Endodermal cell (in vitro differentiated cells): ENCODE measurements at regions not wholly inside any gene's neighbourhood (a gene's known extent, or its start where the extent isn't known, plus 50 kb on each side); places are given as distances from the start of the nearest gene placed in this dataset.

Experiments
- DNase-seq: peaks from one replicate; pipeline ENCODE4 v3.0.0-alpha.2; 2017
- H3K27ac ChIP-seq: 2 replicates; pipeline ENCODE4 v1.5.1; 2013; ENCODE audit warnings: mild to moderate bottlenecking, low read depth, low read length, moderate library complexity
- H3K27me3 ChIP-seq: 2 replicates; pipeline ENCODE4 v1.6.1; 2013; ENCODE audit warnings: mild to moderate bottlenecking, low read length, moderate library complexity; ENCODE audit not compliant: insufficient read depth, control insufficient read depth, poor library complexity, severe bottlenecking
- H3K36me3 ChIP-seq: 2 replicates; pipeline ENCODE4 v1.7.0; 2013; ENCODE audit warnings: mild to moderate bottlenecking, low read length, moderate library complexity; ENCODE audit not compliant: control insufficient read depth, insufficient read depth
- H3K4me1 ChIP-seq: one replicate; pipeline ENCODE4 v1.7.0; 2013; ENCODE audit warnings: low read length; ENCODE audit not compliant: control insufficient read depth, insufficient read depth
- H3K4me3 ChIP-seq: 2 replicates; pipeline ENCODE4 v1.5.1; 2013; ENCODE audit warnings: mild to moderate bottlenecking, low read length, moderate library complexity
- H3K9ac ChIP-seq: 2 replicates; pipeline ENCODE4 v1.6.1; 2013; ENCODE audit warnings: mild to moderate bottlenecking, low read length, moderate library complexity; ENCODE audit not compliant: poor library complexity, severe bottlenecking; ENCODE audit errors: extremely low read depth
- H3K9me3 ChIP-seq: 2 replicates; pipeline ENCODE4 v1.6.1; 2013; ENCODE audit warnings: mild to moderate bottlenecking, low read length, moderate library complexity; ENCODE audit not compliant: control insufficient read depth
- H3K27ac Mint-ChIP-seq: 2 replicates; pipeline ENCODE4 v1.8.0; 2020; ENCODE audit warnings: mixed read lengths
- H3K27me3 Mint-ChIP-seq: 2 replicates; pipeline ENCODE4 v1.8.0; 2021; ENCODE audit warnings: mild to moderate bottlenecking, mixed read lengths; ENCODE audit not compliant: insufficient read depth
- H3K36me3 Mint-ChIP-seq: 2 replicates; pipeline ENCODE4 v1.8.0; 2020; ENCODE audit warnings: low read depth, mixed read lengths
- H3K4me1 Mint-ChIP-seq: 2 replicates; pipeline ENCODE4 v1.8.0; 2020; ENCODE audit warnings: mixed read lengths
- H3K4me3 Mint-ChIP-seq: 2 replicates; pipeline ENCODE4 v1.8.0; 2020; ENCODE audit warnings: mild to moderate bottlenecking, moderate library complexity, mixed read lengths
- H3K9me3 Mint-ChIP-seq: 2 replicates; pipeline ENCODE4 v1.8.0; 2020; ENCODE audit warnings: mild to moderate bottlenecking, mixed read lengths
- WGBS, 2 experiments: methylation state at CpG; one replicate each; pipeline versions ENCODE4 v1.1.5 to v1.1.7; 2013; ENCODE audit warnings: missing lambda C conversion rate in 2 of 2, mixed read lengths in 1 of 2; ENCODE audit not compliant: insufficient coverage in 1 of 2, insufficient read length in 1 of 2; 5-methylcytosine and 5-hydroxymethylcytosine counted together
- TF ChIP-seq, protein P1 (sequence below): fragments of 200-600 bp; sonication (generic); conservative IDR thresholded peaks from 2 replicates; pipeline ENCODE4 v1.5.0; 2021; ENCODE audit warnings: antibody characterized with exemption, mild to moderate bottlenecking

GRCh38 chr5:124658867-124659557 is 87.4 kb downstream of the ZNF608 start:
- Histone ChIP-seq H3K9ac (no peak overlapping the region), H3K4me1 (peaks cover 46% of the 10 kb centered on the region), H3K4me3 (no peak overlapping the region), H3K27me3 (no peaks in the 10 kb centered on the region), H3K27ac (no peak overlapping the region), H3K9me3 (no peaks in the 10 kb centered on the region), H3K36me3 (peaks cover 17% of the 10 kb centered on the region)
- Mint-ChIP-seq H3K27me3 (no peaks in the 10 kb centered on the region), H3K27ac (no peak overlapping the region), H3K4me1 (peaks cover 62% of the 10 kb centered on the region), H3K4me3 (no peak overlapping the region), H3K36me3 (peaks cover 8% of the 10 kb centered on the region), H3K9me3 (no peaks in the 10 kb centered on the region)
- no peak for DNase-seq
- WGBS, 2 experiments: 86 to 93% methylated on average over 3 to 6 of the region's 6 CpGs
- TF ChIP-seq, protein P1, sequence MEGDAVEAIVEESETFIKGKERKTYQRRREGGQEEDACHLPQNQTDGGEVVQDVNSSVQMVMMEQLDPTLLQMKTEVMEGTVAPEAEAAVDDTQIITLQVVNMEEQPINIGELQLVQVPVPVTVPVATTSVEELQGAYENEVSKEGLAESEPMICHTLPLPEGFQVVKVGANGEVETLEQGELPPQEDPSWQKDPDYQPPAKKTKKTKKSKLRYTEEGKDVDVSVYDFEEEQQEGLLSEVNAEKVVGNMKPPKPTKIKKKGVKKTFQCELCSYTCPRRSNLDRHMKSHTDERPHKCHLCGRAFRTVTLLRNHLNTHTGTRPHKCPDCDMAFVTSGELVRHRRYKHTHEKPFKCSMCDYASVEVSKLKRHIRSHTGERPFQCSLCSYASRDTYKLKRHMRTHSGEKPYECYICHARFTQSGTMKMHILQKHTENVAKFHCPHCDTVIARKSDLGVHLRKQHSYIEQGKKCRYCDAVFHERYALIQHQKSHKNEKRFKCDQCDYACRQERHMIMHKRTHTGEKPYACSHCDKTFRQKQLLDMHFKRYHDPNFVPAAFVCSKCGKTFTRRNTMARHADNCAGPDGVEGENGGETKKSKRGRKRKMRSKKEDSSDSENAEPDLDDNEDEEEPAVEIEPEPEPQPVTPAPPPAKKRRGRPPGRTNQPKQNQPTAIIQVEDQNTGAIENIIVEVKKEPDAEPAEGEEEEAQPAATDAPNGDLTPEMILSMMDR: no peak

GRCh38 chr5:124655921-124656511 is 90.4 kb downstream of the ZNF608 start:
- H3K27me3 Mint-ChIP-seq: no peaks in the 10 kb centered on the region
- no peaks in the 10 kb centered on the region for H3K9me3 ChIP-seq
- no peaks in the 10 kb centered on the region for H3K27me3 ChIP-seq
- TF ChIP-seq, protein P1: no peak
- H3K36me3 Mint-ChIP-seq: peaks cover 8% of the 10 kb centered on the region
- H3K36me3 ChIP-seq: peaks cover 17% of the 10 kb centered on the region
- no peak overlapping the region for H3K27ac Mint-ChIP-seq
- H3K4me1 Mint-ChIP-seq: peaks cover 51% of the 10 kb centered on the region
- no peak for DNase-seq
- H3K27ac ChIP-seq: peak overlapping the region; percentile 65
- H3K9ac ChIP-seq: no peak overlapping the region
- 75 to 80% methylated on average over 3 to 5 of the region's 5 CpGs for WGBS, 2 experiments
- H3K4me3 ChIP-seq: peak overlapping the region; percentile 28
- no peak overlapping the region for H3K4me3 Mint-ChIP-seq
- H3K4me1 ChIP-seq: peaks cover 46% of the 10 kb centered on the region
- no peaks in the 10 kb centered on the region for H3K9me3 Mint-ChIP-seq

GRCh38 chr5:124655251-124655917 is 91.1 kb downstream of the ZNF608 start:
- Mint-ChIP-seq H3K4me1 (peaks cover 46% of the 10 kb centered on the region), H3K9me3 (no peaks in the 10 kb centered on the region), H3K27ac (no peak overlapping the region), H3K4me3 (no peak overlapping the region), H3K36me3 (peaks cover 7% of the 10 kb centered on the region), H3K27me3 (no peaks in the 10 kb centered on the region)
- WGBS, 2 experiments: 86 to 87% methylated on average over 3 to 6 of the region's 8 CpGs
- no peak overlapping the region for H3K27ac ChIP-seq
- no peaks in the 10 kb centered on the region for H3K27me3 ChIP-seq
- TF ChIP-seq, protein P1: no peak
- H3K36me3 ChIP-seq: peaks cover 13% of the 10 kb centered on the region
- H3K9me3 ChIP-seq: no peaks in the 10 kb centered on the region
- no peak for DNase-seq
- H3K9ac ChIP-seq: no peak overlapping the region
- peaks cover 46% of the 10 kb centered on the region for H3K4me1 ChIP-seq
- no peak overlapping the region for H3K4me3 ChIP-seq
